ENCODE measurements at regions not wholly inside any gene's neighbourhood (a gene's known extent, or its start where the extent isn't known, plus 50 kb on each side); places are given as distances from the start of the nearest gene placed in this dataset.

- no peak overlapping the region for H3K27ac ChIP-seq
- H3K4me3 ChIP-seq: no peak overlapping the region
- H3K27me3 ChIP-seq: no peaks in the 10 kb centered on the region
- TF ChIP-seq CTCF (IDR thresholded peaks at IDR 0.05): no peak
- no peak for DNase-seq
- no peak for ATAC-seq
- H3K4me1 ChIP-seq: no peaks in the 10 kb centered on the region
- no peaks in the 10 kb centered on the region for H3K9me3 ChIP-seq
- H3K36me3 ChIP-seq: no peaks in the 10 kb centered on the region
- intact Hi-C loops (cut with DNase I): no loop called here
Measured at GRCh38 chr9:119634006-119634405, 264.8 kb upstream of the BRINP1 start.

- Histone ChIP-seq H3K4me3 (no peak overlapping the region), H3K27me3 (no peaks in the 10 kb centered on the region), H3K9me3 (no peaks in the 10 kb centered on the region), H3K27ac (no peak overlapping the region), H3K36me3 (no peaks in the 10 kb centered on the region), H3K4me1 (no peaks in the 10 kb centered on the region)
- no peak for ATAC-seq
- TF ChIP-seq CTCF (IDR thresholded peaks at IDR 0.05): no peak
- intact Hi-C loops (cut with DNase I): no loop called here
- no peak for DNase-seq
Measured at GRCh38 chr9:119611565-119611964, 242.3 kb upstream of the BRINP1 start.

DNA sequence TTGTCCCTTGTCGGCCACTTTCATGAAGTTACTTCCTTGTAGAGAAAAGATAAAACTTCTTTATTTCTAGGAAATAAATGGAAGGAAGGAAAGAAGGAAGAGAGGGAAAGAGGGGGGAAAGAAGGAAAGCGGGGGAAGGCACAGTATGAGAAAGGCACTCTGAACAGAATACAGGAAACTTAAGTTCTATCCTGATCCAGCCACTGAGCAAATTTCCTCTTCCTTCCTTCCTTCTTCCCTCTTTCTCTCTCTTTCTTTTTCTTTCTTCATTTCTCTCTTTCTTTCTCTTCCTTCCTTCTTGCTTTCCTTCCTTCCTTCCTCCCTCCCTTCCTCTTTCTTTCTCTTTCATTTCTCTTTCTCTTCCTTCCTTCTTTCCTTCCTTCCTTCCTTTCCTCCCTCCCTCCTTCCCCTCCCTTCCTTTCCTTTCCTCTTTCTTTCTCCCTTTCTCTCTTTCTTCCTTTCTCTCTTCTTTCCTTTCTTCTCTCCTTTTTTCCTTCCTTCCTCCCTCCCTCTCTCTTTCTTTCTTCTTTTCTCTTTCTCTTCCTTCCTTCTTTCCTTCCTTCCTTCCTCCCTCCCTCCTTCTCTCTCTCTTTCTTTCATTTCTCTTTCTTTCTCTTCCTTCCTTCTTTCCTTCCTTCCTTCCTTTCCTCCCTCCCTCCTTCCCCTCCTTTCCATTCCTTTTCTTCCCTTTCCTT is 240.2 kb upstream of the BRINP1 start:
- no peak overlapping the region for H3K27ac ChIP-seq
- H3K27me3 ChIP-seq: no peaks in the 10 kb centered on the region
- ATAC-seq: no peak
- H3K4me3 ChIP-seq: no peak overlapping the region
- no peaks in the 10 kb centered on the region for H3K4me1 ChIP-seq
- intact Hi-C loops (cut with DNase I): no loop called here
- TF ChIP-seq CTCF (IDR thresholded peaks at IDR 0.05): no peak
- no peak for DNase-seq
- no peaks in the 10 kb centered on the region for H3K9me3 ChIP-seq
- H3K36me3 ChIP-seq: no peaks in the 10 kb centered on the region

- no peak overlapping the region for H3K27ac ChIP-seq
- H3K4me3 ChIP-seq: no peak overlapping the region
- no peaks in the 10 kb centered on the region for H3K27me3 ChIP-seq
- no peaks in the 10 kb centered on the region for H3K36me3 ChIP-seq
- DNase-seq: no peak
- no peaks in the 10 kb centered on the region for H3K9me3 ChIP-seq
- ATAC-seq: no peak
- intact Hi-C loops (cut with DNase I): no loop called here
- H3K4me1 ChIP-seq: no peaks in the 10 kb centered on the region
- TF ChIP-seq CTCF (IDR thresholded peaks at IDR 0.05): no peak
Measured at GRCh38 chr9:119601632-119602031, 232.4 kb upstream of the BRINP1 start.

DNA sequence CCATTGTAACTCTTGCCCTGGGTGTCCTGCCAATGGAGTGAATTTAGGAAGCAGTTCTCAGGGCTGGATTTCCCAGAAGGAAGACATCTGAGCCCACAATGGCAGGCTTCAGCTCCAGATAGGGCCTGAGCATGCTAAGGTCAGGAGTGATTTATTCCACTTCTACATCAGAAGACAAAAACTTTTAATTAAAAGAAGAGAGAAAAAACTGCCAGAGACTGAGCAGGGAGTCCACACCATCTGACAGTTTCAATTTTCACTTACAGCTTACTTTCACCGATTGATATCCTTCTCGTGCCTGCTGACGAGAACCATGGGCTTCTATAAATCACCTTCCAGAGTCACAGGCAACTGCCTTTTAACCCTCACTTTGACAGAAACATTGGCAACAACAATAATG is 228.3 kb upstream of the BRINP1 start:
- Histone ChIP-seq H3K36me3 (no peaks in the 10 kb centered on the region), H3K4me3 (no peak overlapping the region), H3K27ac (no peak overlapping the region), H3K9me3 (no peaks in the 10 kb centered on the region), H3K4me1 (no peaks in the 10 kb centered on the region), H3K27me3 (no peaks in the 10 kb centered on the region)
- DNase-seq: no peak
- intact Hi-C loops (cut with DNase I): no loop called here
- no peak for ATAC-seq
- no peak for TF ChIP-seq CTCF (IDR thresholded peaks at IDR 0.05)

DNA sequence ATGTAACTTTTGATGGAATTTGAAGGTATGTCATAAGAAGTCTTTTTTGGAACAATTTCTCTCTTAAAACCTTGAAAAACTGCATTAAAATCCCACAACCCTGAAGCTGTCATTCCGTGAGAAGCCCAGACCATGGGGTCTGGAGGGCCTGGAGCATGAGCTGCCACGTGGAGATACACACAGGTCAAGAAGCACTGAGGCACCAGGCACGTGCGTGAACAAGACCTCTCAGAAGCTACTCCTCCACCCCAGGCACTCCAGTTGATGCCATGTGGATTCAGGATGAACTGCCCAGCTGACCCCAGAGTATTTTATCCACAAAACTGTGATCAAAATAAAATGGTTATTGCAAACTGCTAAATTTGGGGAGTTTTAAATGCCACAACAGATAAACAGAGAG is 227.5 kb upstream of the BRINP1 start:
- intact Hi-C loops (cut with DNase I): no loop called here
- Histone ChIP-seq H3K9me3 (no peaks in the 10 kb centered on the region), H3K27me3 (no peaks in the 10 kb centered on the region), H3K4me1 (no peaks in the 10 kb centered on the region), H3K36me3 (no peaks in the 10 kb centered on the region), H3K27ac (no peak overlapping the region), H3K4me3 (no peak overlapping the region)
- DNase-seq: no peak
- no peak for ATAC-seq
- no peak for TF ChIP-seq CTCF (IDR thresholded peaks at IDR 0.05)
